ENCODE measurements at regions not wholly inside any gene's neighbourhood (a gene's known extent, or its start where the extent isn't known, plus 50 kb on each side); places are given as distances from the start of the nearest gene placed in this dataset.

DNA sequence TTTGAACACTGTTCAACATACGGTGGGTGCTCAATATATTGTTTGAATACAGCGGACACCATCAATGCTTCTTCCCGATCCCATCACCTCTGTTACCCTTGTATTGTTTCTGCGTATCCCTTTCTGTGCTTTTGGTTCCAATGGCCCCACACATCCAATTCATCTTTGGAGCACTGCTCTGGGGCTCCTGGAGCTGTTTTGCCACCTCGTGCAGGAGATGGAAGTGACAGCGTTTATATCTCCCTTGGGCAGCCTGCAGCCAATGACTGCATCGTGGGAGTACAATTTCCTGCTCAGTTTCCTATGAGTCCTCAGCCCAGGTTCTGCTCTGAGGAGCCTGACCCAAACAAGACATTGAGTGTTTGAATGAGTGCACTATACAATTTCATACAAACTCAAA is 50.2 kb upstream of the PIK3CG start:
- Histone ChIP-seq H3K79me2 (replicated peaks; ENCODE audit: insufficient read depth) (no peaks in the 10 kb centered on the region), H3K9me2 (ENCODE audit: insufficient read depth) (no peaks in the 10 kb centered on the region), H3K4me2 (no peak overlapping the region), H3K27me3 (ENCODE audit: insufficient read depth) (no peaks in the 10 kb centered on the region), H2AFZ (no peak overlapping the region), H3K4me1 (ENCODE audit: insufficient read depth) (no peaks in the 10 kb centered on the region), H4K20me1 (replicated peaks; ENCODE audit: insufficient read depth) (no peaks in the 10 kb centered on the region), H3K27ac (ENCODE audit: low read depth) (no peak overlapping the region), H3K4me3 (no peak overlapping the region), H3F3A (replicated peaks; ENCODE audit: low read depth) (no peaks in the 10 kb centered on the region), H3K36me3 (ENCODE audit: insufficient read depth) (no peaks in the 10 kb centered on the region)
- Mint-ChIP-seq H3K27me3 (ENCODE audit: insufficient read depth, low read depth, poor library complexity) (peaks cover 3% of the 10 kb centered on the region), H3K36me3 (ENCODE audit: low read depth) (no peaks in the 10 kb centered on the region), H3K4me3 (no peak overlapping the region), H3K27ac (no peak overlapping the region), H3K4me1 (peaks cover 13% of the 10 kb centered on the region), H3K9me3 (no peaks in the 10 kb centered on the region)
- TF ChIP-seq STAT1 (IDR thresholded peaks at IDR 0.05; ENCODE audit: unreplicated experiment) (no peak), JUNB (IDR thresholded peaks at IDR 0.05; ENCODE audit: unreplicated experiment) (no peak), REST (IDR thresholded peaks at IDR 0.05; ENCODE audit: unreplicated experiment) (no peak), CREB1 (CRISPR knock-in tag; IDR thresholded peaks at IDR 0.05; ENCODE audit: low read depth) (no peak), POLR2AphosphoS5 (IDR thresholded peaks at IDR 0.05; ENCODE audit: low read depth) (no peak), EZH2 (IDR thresholded peaks at IDR 0.05; ENCODE audit: low read depth, unreplicated experiment) (no peak), ZNF331 (CRISPR knock-in tag; IDR thresholded peaks at IDR 0.05; ENCODE audit: low read depth) (no peak), ZNF114 (CRISPR knock-in tag; IDR thresholded peaks at IDR 0.05) (no peak), NANOG (IDR thresholded peaks at IDR 0.05; ENCODE audit: borderline replicate concordance) (no peak), EZH2phosphoT487 (IDR thresholded peaks at IDR 0.05; ENCODE audit: unreplicated experiment) (no peak)
- TF ChIP-seq, protein P1, sequence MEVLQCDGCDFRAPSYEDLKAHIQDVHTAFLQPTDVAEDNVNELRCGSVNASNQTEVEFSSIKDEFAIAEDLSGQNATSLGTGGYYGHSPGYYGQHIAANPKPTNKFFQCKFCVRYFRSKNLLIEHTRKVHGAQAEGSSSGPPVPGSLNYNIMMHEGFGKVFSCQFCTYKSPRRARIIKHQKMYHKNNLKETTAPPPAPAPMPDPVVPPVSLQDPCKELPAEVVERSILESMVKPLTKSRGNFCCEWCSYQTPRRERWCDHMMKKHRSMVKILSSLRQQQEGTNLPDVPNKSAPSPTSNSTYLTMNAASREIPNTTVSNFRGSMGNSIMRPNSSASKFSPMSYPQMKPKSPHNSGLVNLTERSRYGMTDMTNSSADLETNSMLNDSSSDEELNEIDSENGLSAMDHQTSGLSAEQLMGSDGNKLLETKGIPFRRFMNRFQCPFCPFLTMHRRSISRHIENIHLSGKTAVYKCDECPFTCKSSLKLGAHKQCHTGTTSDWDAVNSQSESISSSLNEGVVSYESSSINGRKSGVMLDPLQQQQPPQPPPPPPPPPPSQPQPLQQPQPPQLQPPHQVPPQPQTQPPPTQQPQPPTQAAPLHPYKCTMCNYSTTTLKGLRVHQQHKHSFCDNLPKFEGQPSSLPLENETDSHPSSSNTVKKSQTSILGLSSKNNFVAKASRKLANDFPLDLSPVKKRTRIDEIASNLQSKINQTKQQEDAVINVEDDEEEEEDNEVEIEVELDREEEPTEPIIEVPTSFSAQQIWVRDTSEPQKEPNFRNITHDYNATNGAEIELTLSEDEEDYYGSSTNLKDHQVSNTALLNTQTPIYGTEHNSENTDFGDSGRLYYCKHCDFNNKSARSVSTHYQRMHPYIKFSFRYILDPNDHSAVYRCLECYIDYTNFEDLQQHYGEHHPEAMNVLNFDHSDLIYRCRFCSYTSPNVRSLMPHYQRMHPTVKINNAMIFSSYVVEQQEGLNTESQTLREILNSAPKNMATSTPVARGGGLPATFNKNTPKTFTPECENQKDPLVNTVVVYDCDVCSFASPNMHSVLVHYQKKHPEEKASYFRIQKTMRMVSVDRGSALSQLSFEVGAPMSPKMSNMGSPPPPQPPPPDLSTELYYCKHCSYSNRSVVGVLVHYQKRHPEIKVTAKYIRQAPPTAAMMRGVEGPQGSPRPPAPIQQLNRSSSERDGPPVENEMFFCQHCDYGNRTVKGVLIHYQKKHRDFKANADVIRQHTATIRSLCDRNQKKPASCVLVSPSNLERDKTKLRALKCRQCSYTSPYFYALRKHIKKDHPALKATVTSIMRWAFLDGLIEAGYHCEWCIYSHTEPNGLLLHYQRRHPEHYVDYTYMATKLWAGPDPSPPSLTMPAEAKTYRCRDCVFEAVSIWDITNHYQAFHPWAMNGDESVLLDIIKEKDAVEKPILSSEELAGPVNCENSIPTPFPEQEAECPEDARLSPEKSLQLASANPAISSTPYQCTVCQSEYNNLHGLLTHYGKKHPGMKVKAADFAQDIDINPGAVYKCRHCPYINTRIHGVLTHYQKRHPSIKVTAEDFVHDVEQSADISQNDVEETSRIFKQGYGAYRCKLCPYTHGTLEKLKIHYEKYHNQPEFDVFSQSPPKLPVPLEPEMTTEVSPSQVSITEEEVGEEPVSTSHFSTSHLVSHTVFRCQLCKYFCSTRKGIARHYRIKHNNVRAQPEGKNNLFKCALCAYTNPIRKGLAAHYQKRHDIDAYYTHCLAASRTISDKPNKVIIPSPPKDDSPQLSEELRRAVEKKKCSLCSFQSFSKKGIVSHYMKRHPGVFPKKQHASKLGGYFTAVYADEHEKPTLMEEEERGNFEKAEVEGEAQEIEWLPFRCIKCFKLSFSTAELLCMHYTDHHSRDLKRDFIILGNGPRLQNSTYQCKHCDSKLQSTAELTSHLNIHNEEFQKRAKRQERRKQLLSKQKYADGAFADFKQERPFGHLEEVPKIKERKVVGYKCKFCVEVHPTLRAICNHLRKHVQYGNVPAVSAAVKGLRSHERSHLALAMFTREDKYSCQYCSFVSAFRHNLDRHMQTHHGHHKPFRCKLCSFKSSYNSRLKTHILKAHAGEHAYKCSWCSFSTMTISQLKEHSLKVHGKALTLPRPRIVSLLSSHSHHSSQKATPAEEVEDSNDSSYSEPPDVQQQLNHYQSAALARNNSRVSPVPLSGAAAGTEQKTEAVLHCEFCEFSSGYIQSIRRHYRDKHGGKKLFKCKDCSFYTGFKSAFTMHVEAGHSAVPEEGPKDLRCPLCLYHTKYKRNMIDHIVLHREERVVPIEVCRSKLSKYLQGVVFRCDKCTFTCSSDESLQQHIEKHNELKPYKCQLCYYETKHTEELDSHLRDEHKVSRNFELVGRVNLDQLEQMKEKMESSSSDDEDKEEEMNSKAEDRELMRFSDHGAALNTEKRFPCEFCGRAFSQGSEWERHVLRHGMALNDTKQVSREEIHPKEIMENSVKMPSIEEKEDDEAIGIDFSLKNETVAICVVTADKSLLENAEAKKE (CRISPR knock-in tag; IDR thresholded peaks at IDR 0.05) = no peak
- TF ChIP-seq, protein P2, sequence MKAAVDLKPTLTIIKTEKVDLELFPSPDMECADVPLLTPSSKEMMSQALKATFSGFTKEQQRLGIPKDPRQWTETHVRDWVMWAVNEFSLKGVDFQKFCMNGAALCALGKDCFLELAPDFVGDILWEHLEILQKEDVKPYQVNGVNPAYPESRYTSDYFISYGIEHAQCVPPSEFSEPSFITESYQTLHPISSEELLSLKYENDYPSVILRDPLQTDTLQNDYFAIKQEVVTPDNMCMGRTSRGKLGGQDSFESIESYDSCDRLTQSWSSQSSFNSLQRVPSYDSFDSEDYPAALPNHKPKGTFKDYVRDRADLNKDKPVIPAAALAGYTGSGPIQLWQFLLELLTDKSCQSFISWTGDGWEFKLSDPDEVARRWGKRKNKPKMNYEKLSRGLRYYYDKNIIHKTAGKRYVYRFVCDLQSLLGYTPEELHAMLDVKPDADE (IDR thresholded peaks at IDR 0.05) = no peak
- DNase-seq (ENCODE audit: low spot score) = no peak
- no peak for ATAC-seq

All from GM23338 (cell line).